Esophagus (tissue), 2 donors: ENCODE measurements at regions not wholly inside any gene's neighbourhood (a gene's known extent, or its start where the extent isn't known, plus 50 kb on each side); places are given as distances from the start of the nearest gene placed in this dataset.

Source experiments
- H3K27ac ChIP-seq, 2 donors: one replicate each; pipeline ENCODE4 v1.5.1; 2013; ENCODE audit warnings: low read depth in 2 of 2, mild to moderate bottlenecking in 2 of 2, inconsistent platforms in 1 of 2, low read length in 1 of 2, moderate library complexity in 1 of 2
- H3K27me3 ChIP-seq, 2 donors: one replicate each; pipeline ENCODE4 v1.6.1; 2013; ENCODE audit warnings: low read length in 2 of 2, control low read depth in 1 of 2, mild to moderate bottlenecking in 1 of 2; ENCODE audit not compliant: insufficient read depth in 2 of 2, control insufficient read depth in 1 of 2
- H3K36me3 ChIP-seq, 2 donors: one replicate each; pipeline ENCODE4 v1.6.1; 2013; ENCODE audit warnings: low read length in 1 of 2; ENCODE audit not compliant: control insufficient read depth in 2 of 2, insufficient read depth in 2 of 2
- H3K4me1 ChIP-seq, 2 donors: one replicate each; pipeline ENCODE4 v1.6.1; 2013; ENCODE audit warnings: low read length in 1 of 2; ENCODE audit not compliant: control insufficient read depth in 2 of 2, insufficient read depth in 2 of 2
- H3K4me3 ChIP-seq, 2 donors: one replicate each; pipeline ENCODE4 v1.5.1; 2013; ENCODE audit warnings: low read length in 2 of 2, mild to moderate bottlenecking in 2 of 2, low read depth in 1 of 2, moderate library complexity in 1 of 2
- H3K9me3 ChIP-seq, 2 donors: one replicate each; pipeline ENCODE4 v1.6.1; 2013; ENCODE audit warnings: mild to moderate bottlenecking in 2 of 2, low read depth in 1 of 2, low read length in 1 of 2, moderate library complexity in 1 of 2; ENCODE audit not compliant: control insufficient read depth in 2 of 2, insufficient read depth in 1 of 2
- WGBS, 2 donors: extraction: QIAGEN DNeasy Blood & Tissue Kit; methylation state at CpG; one replicate each; pipeline ENCODE4 v1.1.7; 2013; 5-methylcytosine and 5-hydroxymethylcytosine counted together
- donor health status: healthy with polysubstance abuse.
- donor health status: Bipolar disorder and iron deficiency.

DNA sequence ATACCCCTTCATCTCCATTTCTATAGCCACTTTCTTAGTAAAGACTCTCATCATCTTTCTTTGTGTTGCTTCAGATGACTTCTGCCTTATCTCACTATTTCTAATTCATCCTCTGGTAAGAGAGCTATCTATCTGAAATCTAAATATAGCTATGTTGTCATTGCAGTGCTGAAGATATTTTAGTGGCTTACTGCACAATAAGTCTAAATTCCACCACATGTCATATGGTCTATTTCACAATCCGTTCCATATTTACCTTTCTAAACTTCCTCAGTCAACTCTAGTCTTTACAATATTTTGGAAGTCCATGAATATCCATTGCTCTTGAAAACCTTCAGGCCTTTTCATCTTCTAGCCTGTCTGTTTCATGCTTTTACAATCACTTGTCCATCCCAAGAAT is 465.1 kb upstream of the SLC10A2 start:
- Histone ChIP-seq H3K4me3 (no peak overlapping the region), H3K9me3 (no peaks in the 10 kb centered on the region), H3K4me1 (no peaks in the 10 kb centered on the region), H3K27me3 (no peaks in the 10 kb centered on the region), H3K27ac (no peak overlapping the region), H3K36me3 (no peaks in the 10 kb centered on the region)
- 37 to 56% methylated on average over 1 of the region's 1 CpG for WGBS, 2 donors

DNA sequence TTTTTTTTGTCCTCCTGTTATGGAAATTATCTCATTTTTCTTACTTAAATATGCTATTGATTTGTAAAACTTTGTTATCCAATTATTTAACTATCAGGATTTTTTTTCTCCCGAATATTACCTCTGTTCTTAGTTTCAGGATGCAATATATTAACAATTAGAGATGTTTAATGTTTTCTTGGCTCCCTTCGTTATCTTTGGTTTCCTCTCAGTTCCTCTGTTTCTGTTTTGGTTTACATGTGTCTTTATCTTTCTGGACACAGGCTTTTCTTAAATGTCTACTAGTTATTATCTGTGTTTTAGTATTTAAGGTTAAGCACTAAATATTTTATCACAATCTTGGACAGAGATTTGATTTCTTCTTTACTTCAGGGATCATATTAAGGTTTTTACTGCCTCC is 462.2 kb upstream of the SLC10A2 start:
- Histone ChIP-seq H3K27me3 (no peaks in the 10 kb centered on the region), H3K27ac (no peak overlapping the region)
- 70 to 75% methylated on average over 2 of the region's 2 CpGs for WGBS, 2 donors

DNA sequence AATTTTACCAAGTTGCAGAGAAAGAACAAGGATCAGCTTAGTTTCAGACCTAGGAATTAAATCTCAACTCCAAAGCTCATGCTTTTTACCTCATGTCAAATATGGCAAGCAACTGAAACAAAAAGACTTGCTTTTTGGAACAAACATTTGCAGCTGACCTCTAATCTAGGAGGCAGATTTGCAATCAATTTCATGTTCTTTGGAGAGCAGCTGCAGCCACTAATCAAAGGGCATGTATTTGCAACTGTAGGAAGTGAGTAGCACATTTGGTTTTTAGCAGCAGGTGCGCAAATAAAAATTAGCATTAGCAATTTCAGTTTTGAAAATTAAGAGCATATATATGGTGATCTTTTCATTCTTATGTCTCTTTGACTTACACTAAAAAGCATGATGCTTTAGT is 459.3 kb upstream of the SLC10A2 start:
- 94% methylated on average over 1 of the region's 1 CpG for WGBS, 2 donors
- no peaks in the 10 kb centered on the region for H3K36me3 ChIP-seq

More for the DNA sequence above, 462.2 kb upstream of the SLC10A2 start:
- H3K4me1 ChIP-seq: no peaks in the 10 kb centered on the region
- H3K9me3 ChIP-seq: no peaks in the 10 kb centered on the region
- H3K36me3 ChIP-seq: no peaks in the 10 kb centered on the region
- H3K4me3 ChIP-seq: no peak overlapping the region

DNA sequence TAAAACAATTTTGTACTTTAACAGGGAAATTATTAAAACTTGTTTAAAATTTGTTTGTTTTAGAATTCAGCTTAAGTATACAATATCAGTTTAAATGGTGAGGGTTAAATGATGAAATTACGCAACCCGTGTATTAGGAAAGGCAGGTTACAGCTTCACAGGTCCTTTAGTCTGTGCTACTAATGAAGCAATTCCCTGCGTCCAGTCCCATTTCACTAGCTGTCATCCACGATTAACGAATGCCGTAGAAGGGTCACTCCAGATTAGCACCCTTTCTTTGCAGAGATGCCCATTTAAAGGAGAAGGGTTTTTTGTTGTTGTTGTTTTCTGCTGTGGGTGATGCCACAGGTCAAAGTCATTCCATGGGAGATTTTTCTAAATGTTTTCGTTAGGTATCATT is 457.6 kb upstream of the SLC10A2 start:
- Histone ChIP-seq H3K36me3 (no peaks in the 10 kb centered on the region), H3K4me1 (no peaks in the 10 kb centered on the region), H3K9me3 (no peaks in the 10 kb centered on the region), H3K27me3 (no peaks in the 10 kb centered on the region), H3K4me3 (no peak overlapping the region), H3K27ac (no peak overlapping the region)
- WGBS, 2 donors: 80 to 83% methylated on average over 7 of the region's 7 CpGs

More for the DNA sequence above, 459.3 kb upstream of the SLC10A2 start:
- no peak overlapping the region for H3K27ac ChIP-seq
- no peaks in the 10 kb centered on the region for H3K27me3 ChIP-seq
- H3K9me3 ChIP-seq: no peaks in the 10 kb centered on the region
- H3K4me1 ChIP-seq: no peaks in the 10 kb centered on the region
- no peak overlapping the region for H3K4me3 ChIP-seq

DNA sequence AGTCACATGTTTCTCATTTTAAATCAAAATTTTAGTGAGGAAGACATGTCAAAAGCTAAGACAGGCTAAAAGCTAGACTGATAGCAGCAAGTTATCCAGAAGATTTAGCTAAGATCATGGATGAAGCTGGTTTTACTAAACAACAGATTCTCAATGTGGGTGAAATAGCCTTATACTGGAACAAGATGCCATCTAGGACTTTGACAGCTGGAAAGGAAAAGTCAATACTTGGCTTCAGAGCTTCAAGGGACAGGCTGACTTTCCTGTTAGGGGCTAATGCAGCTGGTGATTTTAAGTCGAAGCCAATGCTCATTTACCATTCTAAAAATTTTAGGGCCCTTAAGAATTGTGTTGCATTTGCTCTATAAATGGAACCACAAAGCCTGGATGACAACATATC is 455.3 kb upstream of the SLC10A2 start:
- Histone ChIP-seq H3K4me1 (no peaks in the 10 kb centered on the region), H3K27me3 (no peaks in the 10 kb centered on the region), H3K9me3 (no peaks in the 10 kb centered on the region), H3K4me3 (no peak overlapping the region), H3K36me3 (no peaks in the 10 kb centered on the region), H3K27ac (no peak overlapping the region)
- 79 to 83% methylated on average over 1 of the region's 1 CpG for WGBS, 2 donors

DNA sequence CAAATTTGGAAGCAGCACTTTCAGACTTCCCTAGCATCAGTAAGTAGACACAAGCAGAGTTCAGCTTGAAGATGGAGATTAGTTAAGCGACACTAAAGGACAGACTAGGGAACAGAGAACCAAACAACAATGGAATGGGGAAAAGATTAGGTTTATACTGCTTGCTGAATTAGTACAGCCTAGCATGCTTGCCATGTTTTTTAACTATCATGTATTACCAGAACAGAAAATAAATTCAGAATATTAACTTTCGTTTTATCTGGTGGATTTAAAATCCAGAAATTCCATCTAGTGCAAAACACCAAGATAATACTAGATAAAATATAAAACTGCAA is 451.5 kb upstream of the SLC10A2 start:
- no peak overlapping the region for H3K4me3 ChIP-seq
- H3K4me1 ChIP-seq: no peaks in the 10 kb centered on the region
- H3K36me3 ChIP-seq: no peaks in the 10 kb centered on the region
- WGBS, 2 donors: 63 to 77% methylated on average over 2 of the region's 2 CpGs
- H3K9me3 ChIP-seq: no peaks in the 10 kb centered on the region
- H3K27ac ChIP-seq: no peak overlapping the region
- no peaks in the 10 kb centered on the region for H3K27me3 ChIP-seq

DNA sequence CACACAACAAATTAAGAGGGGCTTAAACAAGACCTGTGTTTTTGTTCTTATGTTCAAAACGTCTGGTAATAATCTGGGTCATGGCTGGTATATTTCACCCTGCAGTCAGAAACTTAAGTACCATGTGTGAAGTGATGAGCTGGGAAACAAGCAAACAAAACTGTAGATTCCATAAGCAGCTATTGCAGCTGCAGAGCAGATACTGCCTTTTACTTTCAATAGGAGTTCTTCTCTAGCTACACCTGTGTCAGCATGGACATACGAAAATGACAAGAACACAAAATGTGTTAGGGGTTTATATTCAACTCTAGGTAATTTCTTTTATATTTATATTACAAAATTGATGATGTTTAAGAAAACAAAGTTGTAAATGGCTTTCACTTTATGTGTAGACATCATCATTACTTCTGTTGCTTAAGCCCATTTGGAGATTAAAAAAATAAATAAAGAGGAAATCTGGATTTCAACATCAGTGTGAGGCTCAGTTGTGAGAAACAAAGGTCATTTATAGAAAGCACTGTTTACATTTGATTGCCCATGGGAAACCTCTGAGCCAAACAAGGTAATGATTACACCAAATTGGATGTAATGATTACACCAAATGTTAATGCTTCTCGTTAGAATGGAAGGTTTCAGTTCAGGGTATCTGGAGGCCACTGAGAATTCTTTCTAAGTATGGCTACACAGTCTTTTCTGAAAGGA is 451.0 kb upstream of the SLC10A2 start:
- Histone ChIP-seq H3K36me3 (no peaks in the 10 kb centered on the region), H3K9me3 (no peaks in the 10 kb centered on the region), H3K4me1 (no peaks in the 10 kb centered on the region), H3K27ac (no peak overlapping the region), H3K4me3 (no peak overlapping the region), H3K27me3 (no peaks in the 10 kb centered on the region)
- 46 to 62% methylated on average over 3 of the region's 3 CpGs for WGBS, 2 donors

DNA sequence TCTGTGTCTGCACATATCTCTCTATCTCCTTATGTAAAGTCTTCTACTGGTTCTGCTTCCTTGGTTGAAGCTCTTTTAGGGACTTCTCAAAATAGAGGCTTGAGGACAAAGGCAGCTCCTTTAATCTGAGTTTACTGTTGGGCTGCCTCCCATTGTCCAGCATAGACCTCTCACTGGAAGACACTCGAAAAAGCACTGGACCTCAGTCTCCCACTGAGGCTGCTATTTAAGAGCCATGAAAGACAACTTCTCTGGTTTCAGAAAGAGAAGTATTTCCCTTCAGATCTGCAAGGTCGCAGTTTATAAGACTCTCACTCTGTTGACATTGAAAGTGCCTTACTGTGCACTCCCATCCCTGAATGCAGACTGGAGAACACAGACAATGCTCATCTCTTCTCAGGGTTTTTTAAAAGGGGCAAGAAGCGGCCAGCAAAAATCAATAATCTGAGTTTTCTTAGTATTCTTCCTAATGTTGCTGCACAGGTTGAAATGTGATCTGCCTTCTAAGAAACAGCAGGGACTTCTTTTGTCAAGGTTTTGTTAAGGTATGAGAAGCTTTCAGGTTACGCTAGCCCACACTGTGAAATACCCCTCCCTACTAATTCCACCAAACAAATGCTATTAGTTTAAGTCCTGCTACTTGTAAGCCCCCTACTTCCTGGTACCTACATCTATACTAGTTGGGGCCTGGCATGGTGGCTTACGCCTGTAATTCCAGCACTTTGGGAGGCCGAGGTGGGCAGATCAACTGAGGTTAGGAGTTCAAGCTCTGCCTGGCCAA is 450.0 kb upstream of the SLC10A2 start:
- no peaks in the 10 kb centered on the region for H3K27me3 ChIP-seq
- no peaks in the 10 kb centered on the region for H3K4me1 ChIP-seq
- H3K36me3 ChIP-seq: no peaks in the 10 kb centered on the region
- H3K9me3 ChIP-seq: no peaks in the 10 kb centered on the region
- H3K27ac ChIP-seq: no peak overlapping the region
- H3K4me3 ChIP-seq: no peak overlapping the region
- 71 to 80% methylated on average over 6 of the region's 6 CpGs for WGBS, 2 donors

DNA sequence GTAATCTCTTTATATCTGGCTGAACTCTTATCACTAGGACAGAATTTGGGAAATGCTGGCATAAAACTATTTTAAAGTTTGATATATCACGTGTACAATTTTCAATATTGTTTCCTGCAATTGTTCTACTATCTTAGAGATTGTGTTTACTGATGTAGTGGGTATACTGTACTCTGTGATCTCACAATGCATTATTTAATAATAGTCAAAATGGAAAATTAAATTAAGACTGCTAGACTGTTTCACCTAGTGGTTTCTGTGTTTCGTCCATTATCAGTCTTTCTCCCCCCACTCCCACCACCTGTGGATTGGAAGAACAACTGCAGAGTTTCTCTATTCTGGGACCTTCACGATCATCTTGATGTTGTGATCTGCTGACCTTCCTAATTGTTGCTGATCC is 449.2 kb upstream of the SLC10A2 start:
- H3K27ac ChIP-seq: no peak overlapping the region
- H3K9me3 ChIP-seq: no peaks in the 10 kb centered on the region
- H3K36me3 ChIP-seq: no peaks in the 10 kb centered on the region
- no peak overlapping the region for H3K4me3 ChIP-seq
- no peaks in the 10 kb centered on the region for H3K4me1 ChIP-seq
- WGBS, 2 donors: 75 to 82% methylated on average over 3 of the region's 3 CpGs
- H3K27me3 ChIP-seq: no peaks in the 10 kb centered on the region

DNA sequence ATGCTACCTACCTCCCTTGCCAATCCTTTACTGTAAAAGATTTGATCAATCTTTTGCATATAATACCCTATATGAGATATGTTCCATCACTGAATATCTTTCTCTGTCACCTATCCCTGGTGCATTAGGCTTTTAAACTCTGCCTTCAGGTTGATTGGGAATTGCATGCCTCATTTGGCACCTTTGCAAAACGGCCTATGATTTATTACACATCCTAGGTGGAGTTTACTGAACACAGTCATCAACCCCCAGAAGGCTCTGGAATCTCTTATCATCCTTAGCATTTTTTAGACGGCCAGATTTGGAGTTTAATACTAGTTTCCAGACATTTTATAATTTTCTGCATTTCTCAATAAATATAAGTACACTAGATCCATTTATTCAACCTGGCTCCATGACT is 448.4 kb upstream of the SLC10A2 start:
- no peaks in the 10 kb centered on the region for H3K36me3 ChIP-seq
- no peak overlapping the region for H3K4me3 ChIP-seq
- WGBS, 2 donors: 18 to 22% methylated on average over 2 of the region's 2 CpGs
- H3K27me3 ChIP-seq: no peaks in the 10 kb centered on the region
- no peak overlapping the region for H3K27ac ChIP-seq
- H3K9me3 ChIP-seq: no peaks in the 10 kb centered on the region
- no peaks in the 10 kb centered on the region for H3K4me1 ChIP-seq
